ENCODE measurements at regions not wholly inside any gene's neighbourhood (a gene's known extent, or its start where the extent isn't known, plus 50 kb on each side); places are given as distances from the start of the nearest gene placed in this dataset.

DNA sequence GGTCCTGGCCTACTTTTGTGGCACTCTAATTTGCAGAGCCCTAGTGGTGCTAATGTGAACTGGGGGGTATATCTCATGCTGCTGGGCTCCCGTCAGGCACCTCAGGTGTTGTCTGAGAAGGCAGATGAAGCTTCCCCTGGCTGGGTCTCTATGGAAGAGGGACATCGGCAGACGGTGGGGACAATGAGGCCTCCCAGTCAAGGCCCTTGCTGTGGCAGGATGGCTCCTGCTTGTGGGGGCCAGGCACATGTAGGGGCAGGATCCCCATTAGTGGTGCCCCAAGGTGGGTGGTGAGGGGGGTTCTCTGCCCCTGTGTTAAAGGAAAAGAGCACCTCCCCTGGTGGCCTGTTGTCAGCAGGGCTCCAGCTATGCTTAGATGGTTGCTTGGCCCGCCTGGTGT, 192.8 kb upstream of the S1PR3 start:
- TF ChIP-seq, protein P1, sequence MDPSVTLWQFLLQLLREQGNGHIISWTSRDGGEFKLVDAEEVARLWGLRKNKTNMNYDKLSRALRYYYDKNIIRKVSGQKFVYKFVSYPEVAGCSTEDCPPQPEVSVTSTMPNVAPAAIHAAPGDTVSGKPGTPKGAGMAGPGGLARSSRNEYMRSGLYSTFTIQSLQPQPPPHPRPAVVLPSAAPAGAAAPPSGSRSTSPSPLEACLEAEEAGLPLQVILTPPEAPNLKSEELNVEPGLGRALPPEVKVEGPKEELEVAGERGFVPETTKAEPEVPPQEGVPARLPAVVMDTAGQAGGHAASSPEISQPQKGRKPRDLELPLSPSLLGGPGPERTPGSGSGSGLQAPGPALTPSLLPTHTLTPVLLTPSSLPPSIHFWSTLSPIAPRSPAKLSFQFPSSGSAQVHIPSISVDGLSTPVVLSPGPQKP (IDR thresholded peaks at IDR 0.05; ENCODE audit: borderline replicate concordance, low read depth, low read length), result no peak
- TF ChIP-seq CEBPB (IDR thresholded peaks at IDR 0.05; ENCODE audit: low read depth, low read length) (no peak), MXI1 (IDR thresholded peaks at IDR 0.05; ENCODE audit: borderline replicate concordance, low read depth, low read length) (no peak), SMC3 (IDR thresholded peaks at IDR 0.05; ENCODE audit: low read depth, low read length) (no peak), RAD21 (IDR thresholded peaks at IDR 0.05; ENCODE audit: low read length) (no peak), POLR2A (IDR thresholded peaks at IDR 0.05; ENCODE audit: low read depth, low read length) (no peak), MAFK (IDR thresholded peaks at IDR 0.05; ENCODE audit: low read depth, low read length) (no peak), MAZ (IDR thresholded peaks at IDR 0.05; ENCODE audit: borderline replicate concordance, low read depth, low read length) (no peak), FOS (IDR thresholded peaks at IDR 0.05; ENCODE audit: low read depth, low read length) (no peak), BHLHE40 (IDR thresholded peaks at IDR 0.05; ENCODE audit: low read depth, low read length) (no peak), CHD1 (IDR thresholded peaks at IDR 0.05; ENCODE audit: low read depth, low read length) (no peak), RCOR1 (IDR thresholded peaks at IDR 0.05; ENCODE audit: insufficient replicate concordance, low read length) (no peak), NFE2L2 (IDR thresholded peaks at IDR 0.05; ENCODE audit: low read depth, low read length) (no peak), RFX5 (IDR thresholded peaks at IDR 0.05; ENCODE audit: low read depth, low read length) (no peak)
- TF ChIP-seq, protein P2, sequence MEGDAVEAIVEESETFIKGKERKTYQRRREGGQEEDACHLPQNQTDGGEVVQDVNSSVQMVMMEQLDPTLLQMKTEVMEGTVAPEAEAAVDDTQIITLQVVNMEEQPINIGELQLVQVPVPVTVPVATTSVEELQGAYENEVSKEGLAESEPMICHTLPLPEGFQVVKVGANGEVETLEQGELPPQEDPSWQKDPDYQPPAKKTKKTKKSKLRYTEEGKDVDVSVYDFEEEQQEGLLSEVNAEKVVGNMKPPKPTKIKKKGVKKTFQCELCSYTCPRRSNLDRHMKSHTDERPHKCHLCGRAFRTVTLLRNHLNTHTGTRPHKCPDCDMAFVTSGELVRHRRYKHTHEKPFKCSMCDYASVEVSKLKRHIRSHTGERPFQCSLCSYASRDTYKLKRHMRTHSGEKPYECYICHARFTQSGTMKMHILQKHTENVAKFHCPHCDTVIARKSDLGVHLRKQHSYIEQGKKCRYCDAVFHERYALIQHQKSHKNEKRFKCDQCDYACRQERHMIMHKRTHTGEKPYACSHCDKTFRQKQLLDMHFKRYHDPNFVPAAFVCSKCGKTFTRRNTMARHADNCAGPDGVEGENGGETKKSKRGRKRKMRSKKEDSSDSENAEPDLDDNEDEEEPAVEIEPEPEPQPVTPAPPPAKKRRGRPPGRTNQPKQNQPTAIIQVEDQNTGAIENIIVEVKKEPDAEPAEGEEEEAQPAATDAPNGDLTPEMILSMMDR (conservative IDR thresholded peaks at IDR 0.05; ENCODE audit: low read depth, low read length), result no peak
- TF ChIP-seq, protein P3, sequence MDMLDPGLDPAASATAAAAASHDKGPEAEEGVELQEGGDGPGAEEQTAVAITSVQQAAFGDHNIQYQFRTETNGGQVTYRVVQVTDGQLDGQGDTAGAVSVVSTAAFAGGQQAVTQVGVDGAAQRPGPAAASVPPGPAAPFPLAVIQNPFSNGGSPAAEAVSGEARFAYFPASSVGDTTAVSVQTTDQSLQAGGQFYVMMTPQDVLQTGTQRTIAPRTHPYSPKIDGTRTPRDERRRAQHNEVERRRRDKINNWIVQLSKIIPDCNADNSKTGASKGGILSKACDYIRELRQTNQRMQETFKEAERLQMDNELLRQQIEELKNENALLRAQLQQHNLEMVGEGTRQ (IDR thresholded peaks at IDR 0.05; ENCODE audit: low read depth, low read length), result no peak
- DNase-seq (no peak), ATAC-seq (ENCODE audit: low read depth) (no peak)
- H2BK20ac ChIP-seq (ENCODE audit: low read depth, low read length), result no peak overlapping the region
- intact Hi-C loops (cut with micrococcal nuclease), result no loop called here
- peaks cover 7% of the 10 kb centered on the region; the same call in 1 of the 2 replicates for H3K27me3 ChIP-seq (ENCODE audit: control insufficient read depth, insufficient read depth, low read length)
- no peaks in the 10 kb centered on the region for H3K79me1 ChIP-seq (ENCODE audit: low read depth in 1 of 2, low read length in 2 of 2)
- H2BK15ac ChIP-seq (ENCODE audit: low read depth, low read length), result no peak overlapping the region
- H2AFZ ChIP-seq (replicated peaks; ENCODE audit: low read length, poor library complexity), result no peak overlapping the region
- CTCF ChIA-PET, result no interaction called here
- no peak overlapping the region for H3K56ac ChIP-seq (ENCODE audit: extremely low read depth, insufficient read depth, low read length)
- H3K27ac ChIP-seq (ENCODE audit: insufficient read depth, low read length), result no peak overlapping the region
- dilution Hi-C loops (cut with HindIII; ENCODE audit: low sequenced_read_pairs, unreplicated experiment), result no loop called here
- 0 out of 2 replicates have a peak overlapping the region, but pooled peaks have one; percentile 3 for H2AK5ac ChIP-seq (ENCODE audit: low read depth, low read length)
- H3K9me1 ChIP-seq (ENCODE audit: insufficient read depth, low read length), result no peaks in the 10 kb centered on the region
- no peak overlapping the region for H3K9ac ChIP-seq (ENCODE audit: low read depth, low read length)
- WGBS, 2 experiments (ENCODE audit: extremely low coverage in 2 of 2, insufficient read length in 1 of 2), result no CpG with 5 or more reads among the region's 4 CpGs
- no peak overlapping the region for H2AK9ac ChIP-seq (replicated peaks; ENCODE audit: low read depth, low read length, poor library complexity)
- no peak overlapping the region for H3K4me2 ChIP-seq (ENCODE audit: low read depth, low read length)
- H4K91ac ChIP-seq (ENCODE audit: insufficient read depth, low read depth, low read length), result no peak overlapping the region
- POLR2A ChIA-PET (ENCODE audit: unreplicated experiment), result no interaction called here
- H4K20me1 ChIP-seq (ENCODE audit: insufficient read depth, low read length), result no peaks in the 10 kb centered on the region
- in situ Hi-C loops (cut with MboI; ENCODE audit: low sequenced_read_pairs), result no loop called here
- no peak overlapping the region for H3K14ac ChIP-seq (replicated peaks; ENCODE audit: low read depth, low read length)
- no peak overlapping the region for H3K18ac ChIP-seq (ENCODE audit: low read depth, low read length)
- H2BK5ac ChIP-seq (ENCODE audit: low read depth, low read length, poor library complexity, severe bottlenecking), result no peak overlapping the region
- H4K8ac ChIP-seq (ENCODE audit: low read depth in 2 of 2, low read length in 2 of 2), result no peak overlapping the region
- no peak overlapping the region for H3K4me3 ChIP-seq (ENCODE audit: insufficient read depth, low read depth, low read length)
- no peak overlapping the region for H3K4ac ChIP-seq (ENCODE audit: low read depth, low read length)
- H4K5ac ChIP-seq (ENCODE audit: low read depth, low read length), result no peak overlapping the region
- no TSS peak for BruUV-seq (replicated peaks)
- no peak overlapping the region for H2BK120ac ChIP-seq (ENCODE audit: low read depth, low read length)
- no peaks in the 10 kb centered on the region for H3K9me3 ChIP-seq (ENCODE audit: control insufficient read depth, insufficient read depth, low read length)
- H3K4me1 ChIP-seq (ENCODE audit: control insufficient read depth, insufficient read depth, low read length), result peaks cover 5% of the 10 kb centered on the region; the same call in 1 of the 2 replicates
- no peaks in the 10 kb centered on the region for H3K36me3 ChIP-seq (ENCODE audit: control insufficient read depth, insufficient read depth, low read length)
- H3K23ac ChIP-seq (ENCODE audit: low read depth, low read length), result no peak overlapping the region

Data from IMR-90 (cell line).